GM18870 (cell line): ENCODE measurements at regions not wholly inside any gene's neighbourhood (a gene's known extent, or its start where the extent isn't known, plus 50 kb on each side); places are given as distances from the start of the nearest gene placed in this dataset.
"Not testable (repeated sequence)": the region's sequence is repeated elsewhere in the genome, so short reads cannot be mapped to it uniquely, and the experiment has no call there.

Experiments
- ATAC-seq: cut with Tn5 transposase; IDR thresholded peaks from one replicate; pipeline ENCODE4 v1.9.1; 2021; ENCODE audit warnings: moderate library complexity; ENCODE audit not compliant: unreplicated experiment

DNA sequence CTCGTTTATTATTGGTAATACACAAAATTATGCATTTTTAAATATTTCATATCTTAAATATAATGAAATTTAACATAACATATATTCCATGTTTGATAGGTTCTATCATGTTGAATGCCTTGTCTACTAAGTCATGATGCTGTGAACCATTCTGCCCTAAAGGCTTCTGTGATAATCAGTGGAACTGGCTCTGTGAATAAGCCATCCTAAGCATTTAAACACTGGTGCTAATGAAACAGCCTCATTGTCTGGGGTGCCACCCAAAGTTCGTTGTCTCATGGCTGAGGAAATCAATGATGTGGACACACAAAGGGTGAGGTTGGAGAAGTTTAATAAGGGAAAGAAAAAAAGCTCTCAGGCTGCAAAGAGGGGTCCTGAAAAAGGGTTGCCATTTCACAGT lies 264.7 kb upstream of the ZRANB2 start:
- no peak for ATAC-seq

DNA sequence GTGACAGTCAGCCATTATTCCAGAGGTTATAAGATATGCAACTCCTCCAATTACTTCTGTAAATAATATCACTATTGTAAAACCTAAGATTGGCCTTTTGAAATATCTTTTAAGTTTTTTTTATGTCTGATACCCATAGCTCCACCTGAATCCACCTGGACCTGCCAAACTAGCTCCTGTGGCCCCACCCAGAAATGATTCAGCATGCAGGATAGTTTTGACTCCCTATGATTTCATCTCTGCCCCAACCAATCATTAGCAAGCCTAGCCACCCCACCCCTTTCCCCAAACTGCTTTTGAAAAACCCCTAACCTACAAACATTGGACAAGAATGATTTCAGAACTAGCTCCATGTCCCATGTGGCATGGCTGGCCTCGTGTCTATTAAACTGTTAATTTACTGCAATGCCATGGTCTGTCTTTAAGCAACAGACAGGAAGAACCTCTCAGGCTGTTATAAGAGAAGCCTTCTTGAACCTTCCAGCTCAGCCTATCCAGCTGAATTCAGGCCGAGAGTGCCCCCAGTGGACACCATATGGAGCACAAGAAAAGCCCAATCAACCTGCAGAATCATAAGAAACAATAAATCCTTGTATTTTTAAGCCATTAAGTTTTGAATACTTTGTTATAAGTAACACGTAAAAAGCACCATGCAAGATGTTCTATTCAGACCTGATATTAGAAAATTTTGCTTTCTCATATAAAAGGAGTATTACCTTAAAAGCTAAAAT lies 263.0 kb upstream of the ZRANB2 start:
- no peak for ATAC-seq

DNA sequence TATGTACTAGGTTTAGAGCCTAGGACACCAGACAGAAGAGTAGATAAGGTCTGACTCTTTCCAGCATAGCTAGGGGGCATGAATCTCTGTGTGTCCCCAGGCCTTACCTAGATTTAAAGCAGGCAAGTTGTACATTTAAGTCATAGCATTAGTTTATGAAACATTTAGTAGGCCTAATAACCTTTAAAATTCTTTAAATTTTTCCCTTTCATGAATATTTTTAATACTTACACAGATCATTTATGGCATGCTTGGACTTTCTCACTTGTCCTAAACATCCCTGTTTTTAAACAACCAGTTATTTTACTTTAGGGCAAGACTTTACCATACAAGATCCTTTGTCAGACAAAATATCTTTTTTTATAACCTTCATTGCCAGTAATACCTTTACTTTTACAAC lies 258.4 kb upstream of the ZRANB2 start:
- ATAC-seq = no peak

DNA sequence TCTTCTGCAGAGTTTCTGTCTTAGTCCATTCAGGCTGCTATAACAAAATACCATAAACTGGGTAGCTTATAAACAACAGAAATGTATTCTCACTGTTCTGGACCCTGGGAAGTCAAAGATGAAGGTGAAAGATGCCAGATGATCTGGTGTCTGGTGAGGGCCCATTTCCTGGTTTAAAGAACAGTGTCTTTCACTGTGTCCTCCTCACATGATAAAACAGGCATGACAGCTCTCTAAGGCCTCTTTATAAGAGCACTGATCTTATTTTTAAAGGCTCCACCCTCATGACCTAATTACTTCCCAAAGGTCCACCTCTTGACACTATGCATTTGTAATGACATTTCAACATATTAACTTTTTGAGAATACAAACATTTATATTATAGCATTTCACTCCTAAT lies 250.2 kb upstream of the ZRANB2 start:
- no peak for ATAC-seq

DNA sequence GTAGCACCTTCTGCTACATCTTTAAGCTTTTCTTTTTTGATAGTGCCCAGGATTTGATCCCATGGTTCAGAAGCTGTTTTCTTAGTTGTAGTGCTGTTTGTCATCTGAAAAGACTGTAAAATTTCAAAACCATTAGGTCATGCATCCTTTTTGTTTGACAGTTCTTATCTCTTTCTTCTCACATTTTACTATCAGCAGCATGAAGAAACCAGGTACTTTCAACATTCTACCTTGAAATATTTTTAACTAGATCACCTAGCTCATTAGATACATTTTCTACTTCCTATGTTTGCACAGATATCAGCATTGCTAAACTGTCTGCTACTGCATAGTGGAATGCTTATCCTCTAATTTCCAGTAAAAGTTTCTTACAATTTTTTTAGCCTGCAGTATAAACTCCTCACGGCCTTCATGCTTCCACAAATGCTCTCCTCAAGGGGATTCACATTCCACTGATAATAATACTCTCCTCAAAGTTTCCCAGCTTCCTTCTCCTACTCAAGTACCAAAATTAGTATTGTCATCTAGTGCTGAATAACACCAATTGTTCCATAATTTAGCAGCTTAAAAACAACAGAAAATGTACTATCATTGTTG lies 243.9 kb upstream of the ZRANB2 start:
- no peak for ATAC-seq

DNA sequence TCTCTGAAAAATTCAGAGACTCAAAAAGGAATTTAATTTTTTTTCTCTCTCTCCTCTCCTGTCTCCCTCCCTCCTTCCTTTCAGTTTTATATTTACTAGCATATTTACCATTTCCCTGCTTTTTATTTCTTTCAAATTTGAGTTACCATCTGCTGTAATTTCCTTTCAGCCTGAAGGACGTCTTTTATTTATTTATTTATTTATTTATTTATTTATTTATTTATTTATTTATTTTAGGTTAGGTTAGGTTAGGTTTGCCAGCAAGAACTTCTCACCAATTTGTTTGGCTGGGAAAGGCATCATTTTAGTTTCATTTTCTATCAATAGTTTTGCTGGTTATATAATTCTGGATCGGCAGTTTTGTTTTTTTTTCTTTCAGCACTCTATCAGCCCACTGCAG lies 231.7 kb upstream of the ZRANB2 start:
- no peak for ATAC-seq

DNA sequence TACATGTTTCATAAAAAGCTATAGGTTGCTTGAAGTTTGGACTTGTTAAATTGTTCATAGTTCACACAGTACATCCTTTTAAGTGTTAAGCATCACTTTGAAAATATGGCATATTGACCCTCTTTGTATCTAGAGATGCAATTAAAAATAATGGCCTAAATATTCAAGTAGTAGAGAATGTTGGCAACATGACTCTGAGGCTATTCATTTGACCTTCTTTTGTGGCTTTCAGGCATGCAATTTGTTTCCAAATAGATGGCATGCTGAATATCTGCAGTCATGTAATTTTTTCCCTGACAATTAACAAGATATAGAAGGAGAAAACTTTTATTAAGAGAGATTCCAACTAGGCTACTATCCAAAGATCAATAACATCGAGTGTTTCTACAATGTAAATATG lies 230.5 kb upstream of the ZRANB2 start:
- ATAC-seq = no peak

DNA sequence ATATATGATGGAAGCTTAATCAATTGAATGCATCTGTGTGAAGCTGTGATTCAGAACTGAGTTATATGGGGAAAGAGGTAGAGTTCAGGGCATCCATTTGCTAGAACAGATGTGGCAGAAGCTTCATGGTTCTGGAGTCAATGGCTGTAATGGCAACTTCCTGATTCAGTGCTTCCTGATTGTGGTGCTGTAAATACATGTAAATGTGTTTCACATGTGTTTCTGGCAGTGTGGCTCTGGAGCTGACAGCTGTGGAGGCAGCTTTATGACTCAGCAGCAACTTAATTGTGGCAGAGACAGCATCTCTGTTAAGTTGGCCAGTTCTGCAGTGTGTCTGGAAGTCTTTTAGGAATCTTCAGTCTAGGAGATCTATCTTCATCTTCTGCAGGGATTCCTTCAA lies 226.6 kb upstream of the ZRANB2 start:
- ATAC-seq = peak; percentile 95

DNA sequence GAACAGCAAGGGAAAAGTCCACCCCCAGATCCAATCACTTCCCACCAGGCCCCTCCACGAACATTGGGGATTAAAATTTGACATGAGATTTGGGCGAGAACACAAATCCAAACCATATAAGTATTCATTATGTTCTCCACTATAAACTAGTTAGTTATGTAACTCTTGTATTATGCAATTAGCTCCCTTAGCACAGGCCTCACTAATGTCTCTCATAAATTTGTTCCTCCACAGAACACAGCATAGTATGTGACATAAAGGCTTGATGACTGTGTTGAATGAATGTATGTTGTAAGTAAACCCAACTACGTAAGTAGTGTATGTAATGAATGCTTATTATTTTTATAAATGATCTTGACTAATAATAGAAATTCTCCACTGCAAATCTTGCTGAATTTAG lies 223.3 kb upstream of the ZRANB2 start:
- ATAC-seq = no peak

DNA sequence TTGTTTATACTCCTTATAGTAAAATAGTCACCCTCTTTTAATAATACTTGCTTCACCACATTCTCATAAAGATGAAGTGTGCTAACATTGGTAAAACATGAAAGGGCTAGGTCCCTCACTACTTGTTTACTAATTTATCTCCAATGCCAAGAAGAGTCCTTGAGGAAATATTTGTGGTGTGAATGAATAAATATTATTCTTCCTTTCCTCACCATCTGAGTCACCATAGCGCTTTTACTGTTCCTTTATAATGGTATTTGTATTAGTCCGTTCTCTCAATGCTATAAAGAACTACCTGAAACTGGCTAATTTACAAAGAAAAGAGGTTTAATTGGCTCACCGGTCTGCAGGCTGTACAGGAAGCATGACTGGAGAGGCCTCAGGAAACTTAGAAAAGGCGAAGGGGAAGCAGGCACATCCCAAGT lies 222.8 kb upstream of the ZRANB2 start:
- no peak for ATAC-seq

DNA sequence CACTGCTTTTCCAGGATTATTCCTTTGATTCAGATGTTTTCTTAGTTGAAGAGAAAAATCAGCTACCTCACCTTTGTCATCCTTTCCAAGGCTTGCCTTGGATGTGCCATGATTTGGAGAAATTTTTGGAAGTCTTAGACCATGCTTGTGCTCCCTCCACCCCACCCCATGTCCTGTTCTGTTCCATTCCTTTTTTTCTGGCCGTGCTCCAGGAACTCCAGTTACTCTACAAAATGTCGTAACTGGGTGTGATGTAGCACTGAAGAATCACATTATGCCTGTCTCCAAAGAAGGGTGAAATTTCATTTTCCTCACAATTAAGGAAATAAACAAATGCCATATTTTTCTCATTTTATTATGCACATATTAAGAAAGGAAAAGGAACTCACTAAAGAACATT lies 217.8 kb upstream of the ZRANB2 start:
- no peak for ATAC-seq

DNA sequence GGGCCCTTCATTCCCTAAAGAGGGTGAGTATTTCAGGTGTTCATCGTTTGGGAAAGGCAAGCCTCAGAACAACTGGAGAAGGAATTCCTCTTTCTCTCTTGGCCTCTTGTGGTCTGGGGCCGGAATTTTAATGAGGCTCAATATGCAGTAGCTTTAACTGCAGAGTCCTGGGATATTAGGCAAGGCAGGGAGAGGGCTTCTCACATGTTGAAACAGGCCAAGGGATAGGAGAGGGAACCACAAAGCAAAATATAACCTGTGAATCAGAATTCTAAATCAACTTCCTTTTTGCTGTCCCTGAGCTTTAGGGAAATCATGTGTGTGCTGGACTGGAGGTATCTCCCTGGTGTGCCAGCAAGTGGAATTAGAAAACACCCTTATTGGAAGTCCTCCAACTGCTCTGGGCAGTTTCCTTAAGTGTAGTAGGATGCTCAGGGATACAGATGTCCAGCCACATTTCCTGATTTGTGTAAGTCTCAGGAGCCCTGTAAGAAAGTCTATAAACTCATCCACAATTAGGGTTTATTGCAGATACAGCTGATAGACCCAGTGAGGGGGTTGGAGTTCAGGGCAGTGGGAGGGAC lies 215.8 kb upstream of the ZRANB2 start:
- no peak for ATAC-seq

DNA sequence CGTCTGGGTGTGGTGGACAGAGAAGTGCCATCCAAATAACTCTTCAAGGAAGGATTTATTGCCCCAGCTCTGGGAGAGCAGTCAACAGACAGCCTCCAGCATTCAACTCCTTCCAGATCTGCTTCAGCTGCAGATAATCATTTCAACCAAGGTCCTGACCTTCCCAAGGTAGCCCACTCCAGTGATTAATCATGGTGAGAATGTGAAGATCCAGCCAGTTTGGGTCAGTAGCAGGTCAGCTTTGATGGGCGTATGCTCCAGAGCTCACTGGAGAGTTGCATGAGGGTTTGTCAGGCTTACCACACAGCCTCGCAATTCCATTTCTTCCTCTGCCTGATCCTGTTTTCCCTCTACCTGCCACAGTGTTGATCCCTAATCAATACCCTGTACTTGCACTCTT lies 214.5 kb upstream of the ZRANB2 start:
- no peak for ATAC-seq

DNA sequence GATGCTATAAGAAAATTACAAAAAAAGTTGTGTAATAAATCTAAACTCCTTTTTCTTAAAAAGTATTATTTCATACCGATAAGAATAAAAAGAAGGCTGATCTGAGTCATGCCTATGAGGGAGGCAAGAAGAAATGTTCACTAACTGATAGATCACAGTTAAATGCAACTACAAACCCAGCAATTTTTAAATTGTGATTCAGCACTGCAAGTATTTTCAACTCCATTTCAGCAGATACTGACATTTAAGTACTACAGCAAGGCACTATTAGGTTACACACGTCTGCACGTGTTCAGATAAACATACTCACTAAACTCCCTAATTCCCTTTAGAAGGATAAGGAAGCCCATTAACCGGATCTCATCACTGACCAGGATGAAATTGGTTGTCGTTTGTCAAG lies 213.3 kb upstream of the ZRANB2 start:
- ATAC-seq = no peak

DNA sequence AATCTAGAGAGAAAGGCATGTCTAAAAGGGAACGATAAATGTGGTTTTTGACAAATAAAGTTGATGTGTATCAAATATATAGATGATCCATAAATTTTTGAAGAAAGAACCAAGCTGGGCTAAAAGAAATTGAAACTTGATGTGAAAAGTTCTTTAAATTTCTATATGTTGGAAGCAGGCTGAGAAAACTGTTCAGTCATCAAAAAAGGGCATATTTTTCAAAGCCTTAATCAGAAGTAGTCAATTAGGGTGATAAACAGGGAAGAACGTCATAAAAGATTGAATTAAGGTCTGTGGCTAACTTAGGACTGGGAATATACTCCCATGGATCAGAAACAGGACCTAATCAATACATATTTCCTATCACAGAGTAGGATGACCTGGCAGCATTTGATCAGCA lies 211.4 kb upstream of the ZRANB2 start:
- ATAC-seq = no peak

DNA sequence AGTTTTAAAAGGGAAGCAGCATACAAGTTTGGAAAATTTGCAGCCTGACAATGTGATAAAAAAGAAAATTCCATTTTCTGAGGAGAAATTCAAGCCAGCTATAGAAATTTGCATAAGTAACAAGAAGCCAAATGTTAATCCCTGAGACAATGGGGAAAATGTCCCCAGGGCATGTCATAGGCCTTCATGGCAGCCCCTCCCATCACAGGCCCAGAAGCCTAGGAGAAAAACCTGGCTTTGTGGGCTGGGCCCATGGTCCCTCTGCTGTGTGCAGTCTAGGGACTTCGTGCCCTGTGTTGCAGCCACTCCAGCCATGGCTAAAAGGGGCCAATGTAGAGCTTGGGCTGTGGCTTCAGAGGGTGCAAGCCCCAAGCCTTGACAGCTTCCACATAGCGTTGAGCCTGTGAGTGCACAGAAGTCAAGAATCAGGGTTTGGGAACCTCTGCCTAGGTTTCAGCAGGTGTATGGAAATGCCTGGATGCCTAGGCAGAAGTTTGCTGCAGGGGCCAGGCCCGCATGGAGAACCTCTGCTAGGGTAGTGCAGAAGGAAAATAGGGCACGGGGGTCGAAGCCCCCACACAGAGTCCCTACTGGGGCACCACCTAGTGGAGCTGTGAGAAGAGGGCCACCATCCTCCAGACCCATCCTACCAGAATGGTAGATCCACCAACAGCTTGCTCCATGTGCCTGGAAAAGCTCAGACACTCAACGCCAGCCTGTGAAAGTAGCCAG lies 209.8 kb upstream of the ZRANB2 start:
- not testable (repeated sequence) for ATAC-seq

DNA sequence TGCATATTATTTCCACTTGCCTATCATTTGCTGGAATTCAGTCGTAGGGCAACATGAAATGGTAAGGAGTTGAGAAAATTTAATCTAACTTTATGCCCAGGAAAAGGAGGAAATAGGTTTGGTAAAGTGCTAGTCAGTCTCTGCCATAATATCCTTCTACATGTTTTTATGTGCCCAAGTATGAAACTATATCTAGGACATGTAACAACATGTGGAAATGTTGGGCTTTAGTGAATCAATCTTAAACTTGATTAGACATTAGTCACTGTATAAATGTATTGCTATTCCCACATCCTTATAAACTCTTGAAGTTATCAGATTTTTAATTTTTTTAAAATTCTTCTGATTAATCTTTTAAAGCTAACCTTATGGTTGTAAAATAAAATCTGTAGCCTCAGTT lies 204.7 kb upstream of the ZRANB2 start:
- ATAC-seq = no peak

DNA sequence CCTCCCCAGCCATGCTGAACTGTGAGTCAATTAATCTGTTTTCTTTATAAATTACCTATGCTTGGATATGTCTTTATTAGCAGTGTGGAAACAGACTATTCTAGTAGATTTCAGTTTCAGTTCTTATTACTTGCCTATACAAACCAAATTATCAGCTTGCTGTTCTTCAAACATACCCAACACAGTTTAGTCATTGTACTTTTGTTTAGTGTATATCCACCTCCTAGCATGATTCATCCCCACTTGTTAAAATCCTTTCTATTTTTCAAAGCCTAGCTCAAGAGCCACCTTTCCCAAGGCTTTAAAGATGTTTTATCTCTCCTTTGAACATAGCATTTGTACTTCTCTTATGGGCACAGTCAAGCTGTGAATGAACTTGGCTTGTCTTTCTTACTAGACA lies 195.6 kb upstream of the ZRANB2 start:
- ATAC-seq = no peak

DNA sequence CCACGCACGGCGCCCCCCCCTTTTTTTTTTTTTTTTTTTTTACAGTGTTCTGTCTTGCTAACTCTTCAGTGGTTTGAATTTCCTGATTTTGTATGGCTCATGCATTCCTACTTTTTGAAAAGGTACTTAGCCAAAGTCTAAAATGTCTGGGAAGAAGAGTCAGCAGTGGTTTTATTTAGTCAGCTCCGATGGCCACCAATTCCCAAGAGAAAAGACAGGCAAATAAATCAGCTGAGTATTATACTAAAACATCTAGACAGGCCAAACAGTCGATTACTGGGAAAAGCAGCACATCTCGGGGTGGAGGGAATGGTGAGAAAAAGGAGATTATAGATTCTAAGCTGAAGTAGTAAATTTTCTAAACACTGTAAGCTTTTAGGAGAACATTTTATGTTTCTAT lies 192.5 kb upstream of the ZRANB2 start:
- no peak for ATAC-seq

DNA sequence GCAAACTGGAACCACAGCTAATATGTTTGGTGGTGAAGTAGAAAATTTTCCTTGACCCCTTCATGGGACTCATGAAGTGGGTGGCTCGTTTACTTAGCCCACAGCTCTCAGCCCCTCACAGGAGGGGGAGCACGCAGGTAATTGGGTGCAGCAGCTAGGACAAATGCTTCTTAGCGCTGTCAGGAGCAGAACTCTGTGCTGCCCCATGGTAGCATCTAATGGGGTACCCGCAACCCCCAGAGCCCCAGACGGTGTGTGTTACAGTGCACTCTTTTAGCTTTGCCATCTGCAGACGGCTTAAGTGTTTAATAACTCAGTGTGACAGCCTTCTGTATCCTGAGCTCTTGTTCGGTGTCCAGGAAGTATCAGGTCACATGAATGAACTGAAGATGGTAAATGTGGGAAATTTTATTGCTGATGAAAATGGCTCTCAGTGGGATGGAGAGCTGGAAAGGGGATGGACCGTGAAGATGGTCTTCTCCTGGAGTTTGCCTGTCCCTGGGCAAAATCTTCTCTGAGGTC lies 189.6 kb upstream of the ZRANB2 start:
- ATAC-seq = no peak

DNA sequence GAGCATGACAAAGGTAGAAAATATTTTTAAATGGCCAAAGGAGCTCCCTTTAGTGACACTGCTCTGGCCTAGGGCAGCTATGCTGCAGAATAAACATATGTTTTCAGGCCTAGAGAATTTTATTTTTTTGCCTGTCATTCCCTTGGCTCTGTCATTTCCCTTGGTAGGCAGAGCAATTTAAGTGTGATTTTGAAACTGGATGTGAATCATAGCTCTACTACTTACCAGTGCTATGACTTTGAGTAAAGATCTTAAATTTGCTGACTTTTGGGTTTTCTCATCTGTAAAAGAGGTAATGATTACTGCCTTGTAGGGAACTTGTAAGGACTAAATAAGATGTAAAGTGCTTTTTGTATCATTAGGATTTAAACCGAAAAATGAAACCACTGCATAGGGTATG lies 189.0 kb upstream of the ZRANB2 start:
- peak; percentile 65 for ATAC-seq

DNA sequence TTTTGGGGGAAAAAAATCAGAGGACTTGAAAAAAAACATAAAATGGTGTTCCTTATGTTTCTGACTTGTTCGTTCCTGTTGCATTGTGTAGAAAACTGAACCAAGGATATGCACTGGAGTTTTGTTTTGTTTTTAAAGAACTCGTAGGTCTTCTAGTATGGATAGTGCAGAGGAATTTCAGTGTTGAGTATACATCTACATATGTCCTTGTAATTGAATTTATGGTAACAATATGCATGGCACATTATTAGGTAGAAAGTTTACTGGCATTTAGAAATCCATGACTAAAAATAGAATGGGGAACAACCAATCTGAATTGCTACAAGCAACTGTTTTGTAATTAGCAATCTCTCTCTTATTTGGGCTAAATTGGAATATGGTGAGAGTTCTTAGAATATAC lies 188.3 kb upstream of the ZRANB2 start:
- ATAC-seq = no peak
